NB4 (cell line): ENCODE measurements at regions not wholly inside any gene's neighbourhood (a gene's known extent, or its start where the extent isn't known, plus 50 kb on each side); places are given as distances from the start of the nearest gene placed in this dataset.

ENCODE experiments used
- MYC ChIP-seq: IDR thresholded peaks from 2 replicates; pipeline ENCODE4 v1.6.1; 2011; ENCODE audit warnings: low read depth, low read length
- TF ChIP-seq, protein P1 (sequence below): IDR thresholded peaks from one replicate; pipeline ENCODE4 v1.5.1; 2012; ENCODE audit warnings: low read depth, low read length
- TF ChIP-seq, protein P2 (sequence below): IDR thresholded peaks from 2 replicates; pipeline ENCODE4 v1.6.1; 2011; ENCODE audit warnings: low read depth, low read length

GRCh38 chr21:36261459-36261858 is 58.5 kb upstream of the MORC3 start:
- TF ChIP-seq, protein P1, sequence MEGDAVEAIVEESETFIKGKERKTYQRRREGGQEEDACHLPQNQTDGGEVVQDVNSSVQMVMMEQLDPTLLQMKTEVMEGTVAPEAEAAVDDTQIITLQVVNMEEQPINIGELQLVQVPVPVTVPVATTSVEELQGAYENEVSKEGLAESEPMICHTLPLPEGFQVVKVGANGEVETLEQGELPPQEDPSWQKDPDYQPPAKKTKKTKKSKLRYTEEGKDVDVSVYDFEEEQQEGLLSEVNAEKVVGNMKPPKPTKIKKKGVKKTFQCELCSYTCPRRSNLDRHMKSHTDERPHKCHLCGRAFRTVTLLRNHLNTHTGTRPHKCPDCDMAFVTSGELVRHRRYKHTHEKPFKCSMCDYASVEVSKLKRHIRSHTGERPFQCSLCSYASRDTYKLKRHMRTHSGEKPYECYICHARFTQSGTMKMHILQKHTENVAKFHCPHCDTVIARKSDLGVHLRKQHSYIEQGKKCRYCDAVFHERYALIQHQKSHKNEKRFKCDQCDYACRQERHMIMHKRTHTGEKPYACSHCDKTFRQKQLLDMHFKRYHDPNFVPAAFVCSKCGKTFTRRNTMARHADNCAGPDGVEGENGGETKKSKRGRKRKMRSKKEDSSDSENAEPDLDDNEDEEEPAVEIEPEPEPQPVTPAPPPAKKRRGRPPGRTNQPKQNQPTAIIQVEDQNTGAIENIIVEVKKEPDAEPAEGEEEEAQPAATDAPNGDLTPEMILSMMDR: no peak
- TF ChIP-seq, protein P2, sequence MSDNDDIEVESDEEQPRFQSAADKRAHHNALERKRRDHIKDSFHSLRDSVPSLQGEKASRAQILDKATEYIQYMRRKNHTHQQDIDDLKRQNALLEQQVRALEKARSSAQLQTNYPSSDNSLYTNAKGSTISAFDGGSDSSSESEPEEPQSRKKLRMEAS: no peak
- no peak for TF ChIP-seq MYC
